RWPE2 (cell line): ENCODE measurements at regions not wholly inside any gene's neighbourhood (a gene's known extent, or its start where the extent isn't known, plus 50 kb on each side); places are given as distances from the start of the nearest gene placed in this dataset.
A peak's percentile ranks its signal among the peaks of the same experiment; 100 is the strongest.

Source experiments
- ATAC-seq: fragments of 200-7000 bp; cut with Tn5 transposase; 3 replicates; pipeline ENCODE4 v1.9.1; 2021; ENCODE audit warnings: low read depth
- DNase-seq: peaks from one replicate; pipeline ENCODE4 v3.0.0-alpha.2; 2020; ENCODE audit warnings: low spot score
- H3K27ac ChIP-seq: fragments of 450-650 bp; 2 replicates; pipeline ENCODE4 v1.5.1; 2017; ENCODE audit warnings: mild to moderate bottlenecking; ENCODE audit not compliant: poor library complexity, severe bottlenecking
- H3K27me3 ChIP-seq: fragments of 250-450 bp; sonication (Bioruptor Pico); 2 replicates; pipeline ENCODE4 v1.5.1; 2021; ENCODE audit warnings: mild to moderate bottlenecking, moderate library complexity; ENCODE audit not compliant: insufficient read depth, poor library complexity, severe bottlenecking
- H3K36me3 ChIP-seq: fragments of 250-450 bp; sonication (Bioruptor Pico); 2 replicates; pipeline ENCODE4 v1.5.1; 2020; ENCODE audit warnings: low read depth, mild to moderate bottlenecking, moderate library complexity
- H3K4me1 ChIP-seq: fragments of 250-450 bp; sonication (Bioruptor Pico); 2 replicates; pipeline ENCODE4 v1.5.1; 2021; ENCODE audit warnings: mild to moderate bottlenecking, moderate library complexity; ENCODE audit not compliant: insufficient read depth, poor library complexity, severe bottlenecking
- H3K4me3 ChIP-seq: fragments of 250-450 bp; sonication (Bioruptor Pico); 2 replicates; pipeline ENCODE4 v1.5.1; 2021; ENCODE audit warnings: mild to moderate bottlenecking, moderate library complexity; ENCODE audit not compliant: severe bottlenecking
- H3K9me3 ChIP-seq: fragments of 250-450 bp; sonication (Bioruptor Pico); 2 replicates; pipeline ENCODE4 v1.5.1; 2021; ENCODE audit warnings: mild to moderate bottlenecking, moderate library complexity; ENCODE audit not compliant: severe bottlenecking
- TF ChIP-seq, protein P1 (sequence below): fragments of 450-650 bp; IDR thresholded peaks from one replicate; pipeline ENCODE4 v1.5.1; 2017; ENCODE audit warnings: mild to moderate bottlenecking, moderate library complexity; ENCODE audit not compliant: poor library complexity, severe bottlenecking

GRCh38 chr14:51780741-51781140, 79.7 kb upstream of the GNG2 start:
- TF ChIP-seq, protein P1, sequence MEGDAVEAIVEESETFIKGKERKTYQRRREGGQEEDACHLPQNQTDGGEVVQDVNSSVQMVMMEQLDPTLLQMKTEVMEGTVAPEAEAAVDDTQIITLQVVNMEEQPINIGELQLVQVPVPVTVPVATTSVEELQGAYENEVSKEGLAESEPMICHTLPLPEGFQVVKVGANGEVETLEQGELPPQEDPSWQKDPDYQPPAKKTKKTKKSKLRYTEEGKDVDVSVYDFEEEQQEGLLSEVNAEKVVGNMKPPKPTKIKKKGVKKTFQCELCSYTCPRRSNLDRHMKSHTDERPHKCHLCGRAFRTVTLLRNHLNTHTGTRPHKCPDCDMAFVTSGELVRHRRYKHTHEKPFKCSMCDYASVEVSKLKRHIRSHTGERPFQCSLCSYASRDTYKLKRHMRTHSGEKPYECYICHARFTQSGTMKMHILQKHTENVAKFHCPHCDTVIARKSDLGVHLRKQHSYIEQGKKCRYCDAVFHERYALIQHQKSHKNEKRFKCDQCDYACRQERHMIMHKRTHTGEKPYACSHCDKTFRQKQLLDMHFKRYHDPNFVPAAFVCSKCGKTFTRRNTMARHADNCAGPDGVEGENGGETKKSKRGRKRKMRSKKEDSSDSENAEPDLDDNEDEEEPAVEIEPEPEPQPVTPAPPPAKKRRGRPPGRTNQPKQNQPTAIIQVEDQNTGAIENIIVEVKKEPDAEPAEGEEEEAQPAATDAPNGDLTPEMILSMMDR = no peak
- Histone ChIP-seq H3K4me3 (no peak overlapping the region), H3K27me3 (no peaks in the 10 kb centered on the region), H3K27ac (no peak overlapping the region), H3K36me3 (no peaks in the 10 kb centered on the region), H3K4me1 (peaks cover 9% of the 10 kb centered on the region), H3K9me3 (peaks cover 3% of the 10 kb centered on the region)
- ATAC-seq = peak; percentile 35; the same call in 1 of the 3 replicates
- DNase-seq = no peak

GRCh38 chr14:51781381-51781780, 79.0 kb upstream of the GNG2 start:
- peaks cover 3% of the 10 kb centered on the region for H3K9me3 ChIP-seq
- no peaks in the 10 kb centered on the region for H3K36me3 ChIP-seq
- no peak overlapping the region for H3K4me3 ChIP-seq
- DNase-seq = no peak
- TF ChIP-seq, protein P1 = no peak
- H3K27me3 ChIP-seq = no peaks in the 10 kb centered on the region
- no peak for ATAC-seq
- peaks cover 9% of the 10 kb centered on the region for H3K4me1 ChIP-seq
- no peak overlapping the region for H3K27ac ChIP-seq

GRCh38 chr14:51782435-51782834, 78.0 kb upstream of the GNG2 start:
- no peak overlapping the region for H3K27ac ChIP-seq
- H3K9me3 ChIP-seq = peaks cover 3% of the 10 kb centered on the region
- ATAC-seq = no peak
- DNase-seq = no peak
- peaks cover 9% of the 10 kb centered on the region for H3K4me1 ChIP-seq
- TF ChIP-seq, protein P1 = no peak
- no peaks in the 10 kb centered on the region for H3K27me3 ChIP-seq
- no peaks in the 10 kb centered on the region for H3K36me3 ChIP-seq
- no peak overlapping the region for H3K4me3 ChIP-seq

DNA sequence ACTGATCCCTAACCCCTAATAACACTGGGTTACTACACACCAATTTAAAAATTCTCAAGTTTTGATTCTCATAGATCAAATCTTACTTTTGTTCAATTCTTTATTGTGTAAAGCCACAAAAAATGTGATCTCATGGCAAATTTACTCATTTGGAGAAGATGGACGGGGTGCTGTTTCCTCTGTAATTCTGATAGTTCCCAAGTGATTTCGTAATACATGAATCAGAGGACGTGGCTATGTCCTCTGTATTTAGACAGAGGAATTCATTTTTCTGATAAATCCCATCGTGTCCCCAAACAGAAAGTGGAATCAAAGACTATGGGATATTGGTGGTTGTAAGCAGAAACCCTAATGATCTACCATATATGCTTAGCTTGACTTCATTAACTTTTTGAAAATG, 76.6 kb upstream of the GNG2 start:
- Histone ChIP-seq H3K27me3 (no peaks in the 10 kb centered on the region), H3K4me1 (peaks cover 9% of the 10 kb centered on the region), H3K27ac (no peak overlapping the region), H3K9me3 (peaks cover 3% of the 10 kb centered on the region), H3K36me3 (no peaks in the 10 kb centered on the region), H3K4me3 (no peak overlapping the region)
- DNase-seq = no peak
- peak; percentile 57; the same call in 2 of the 3 replicates for ATAC-seq
- TF ChIP-seq, protein P1 = no peak

DNA sequence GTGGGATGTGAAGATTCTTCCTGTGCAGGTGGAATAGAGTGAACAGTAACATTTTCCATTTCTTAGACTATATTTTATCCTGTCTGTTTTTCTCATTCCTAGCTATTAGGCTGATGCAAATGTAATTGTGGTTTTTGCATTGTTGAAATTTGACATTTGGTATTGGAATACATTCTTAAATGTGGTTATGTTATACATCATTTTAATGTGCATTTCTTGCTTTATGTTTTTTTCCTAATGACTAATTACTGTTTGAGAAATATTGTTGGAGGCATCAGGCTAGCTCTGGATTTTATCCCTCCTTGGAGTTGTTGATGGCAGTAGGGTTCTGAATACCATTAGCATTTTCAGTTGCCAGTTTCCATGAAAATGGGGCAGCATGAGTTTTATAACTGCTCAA, 75.9 kb upstream of the GNG2 start:
- TF ChIP-seq, protein P1 = no peak
- Histone ChIP-seq H3K9me3 (peaks cover 3% of the 10 kb centered on the region), H3K4me3 (no peak overlapping the region), H3K27ac (no peak overlapping the region), H3K4me1 (peaks cover 9% of the 10 kb centered on the region), H3K27me3 (no peaks in the 10 kb centered on the region), H3K36me3 (no peaks in the 10 kb centered on the region)
- DNase-seq (no peak), ATAC-seq (no peak)
